ENCODE measurements at regions not wholly inside any gene's neighbourhood (a gene's known extent, or its start where the extent isn't known, plus 50 kb on each side); places are given as distances from the start of the nearest gene placed in this dataset.

- H3K36me3 Mint-ChIP-seq, result no peaks in the 10 kb centered on the region
- H3K4me3 Mint-ChIP-seq, result no peak overlapping the region
- ATAC-seq (no peak), DNase-seq (ENCODE audit: low spot score) (no peak)
- 0 out of 2 replicates have a peak, but pooled peaks cover 3% of the 10 kb centered on the region for H3K4me1 Mint-ChIP-seq
- POLR2A ChIA-PET, result no interaction called here
- H3K27me3 Mint-ChIP-seq (ENCODE audit: low read depth), result no peaks in the 10 kb centered on the region
- TF ChIP-seq ZNF263 (CRISPR knock-in tag; IDR thresholded peaks at IDR 0.05; ENCODE audit: low read depth) (no peak), IRF2 (CRISPR knock-in tag; IDR thresholded peaks at IDR 0.05; ENCODE audit: borderline replicate concordance, low read depth) (no peak), ZSCAN18 (CRISPR knock-in tag; IDR thresholded peaks at IDR 0.05) (no peak), HMGA2 (CRISPR knock-in tag; IDR thresholded peaks at IDR 0.05) (no peak), ZNF219 (CRISPR knock-in tag; IDR thresholded peaks at IDR 0.05; ENCODE audit: borderline replicate concordance) (no peak), MAX (CRISPR knock-in tag; IDR thresholded peaks at IDR 0.05) (no peak), FOXP1 (CRISPR knock-in tag; IDR thresholded peaks at IDR 0.05; ENCODE audit: borderline replicate concordance) (no peak), TEAD4 (CRISPR knock-in tag; IDR thresholded peaks at IDR 0.05) (no peak), ZMAT4 (CRISPR knock-in tag; IDR thresholded peaks at IDR 0.05) (no peak), ZNF532 (CRISPR knock-in tag; IDR thresholded peaks at IDR 0.05; ENCODE audit: borderline replicate concordance) (no peak), OVOL2 (CRISPR knock-in tag; IDR thresholded peaks at IDR 0.05; ENCODE audit: borderline replicate concordance) (no peak), SP1 (CRISPR knock-in tag; conservative IDR thresholded peaks at IDR 0.05) (no peak), TEAD1 (CRISPR knock-in tag; IDR thresholded peaks at IDR 0.05) (no peak), GRHL2 (CRISPR knock-in tag; IDR thresholded peaks at IDR 0.05; ENCODE audit: insufficient replicate concordance, severe bottlenecking) (no peak), FOXJ3 (CRISPR knock-in tag; IDR thresholded peaks at IDR 0.05; ENCODE audit: borderline replicate concordance) (no peak)
- H3K27ac Mint-ChIP-seq, result no peak overlapping the region
- 0 out of 2 replicates have a peak, but pooled peaks cover 6% of the 10 kb centered on the region for H3K9me3 Mint-ChIP-seq
- CTCF ChIA-PET, result no interaction called here
Observed at GRCh38 chr5:67478337-67478736, 281.7 kb upstream of the CD180 start.

- H3K36me3 Mint-ChIP-seq, result no peaks in the 10 kb centered on the region
- no peak overlapping the region for H3K4me3 Mint-ChIP-seq
- no peaks in the 10 kb centered on the region for H3K4me1 Mint-ChIP-seq
- DNase-seq (ENCODE audit: low spot score), result no peak
- CTCF ChIA-PET, result interaction anchor here (1.1 kb wide), 1 partner anchor 16 kb away, joined by 4 read pairs; no protein-coding TSS in a partner anchor
- POLR2A ChIA-PET, result no interaction called here
- no peak for ATAC-seq
- no peaks in the 10 kb centered on the region for H3K27me3 Mint-ChIP-seq (ENCODE audit: low read depth)
- H3K9me3 Mint-ChIP-seq, result 0 out of 2 replicates have a peak, but pooled peaks cover 6% of the 10 kb centered on the region
- H3K27ac Mint-ChIP-seq, result no peak overlapping the region
- TF ChIP-seq TP53 (CRISPR knock-in tag; IDR thresholded peaks at IDR 0.05) (no peak), CBFB (CRISPR knock-in tag; IDR thresholded peaks at IDR 0.05; ENCODE audit: low read depth) (no peak), ZNF532 (CRISPR knock-in tag; IDR thresholded peaks at IDR 0.05; ENCODE audit: borderline replicate concordance) (no peak), PREB (CRISPR knock-in tag; IDR thresholded peaks at IDR 0.05; ENCODE audit: borderline replicate concordance) (no peak), ERG (CRISPR knock-in tag; IDR thresholded peaks at IDR 0.05) (no peak), FOXJ3 (CRISPR knock-in tag; IDR thresholded peaks at IDR 0.05; ENCODE audit: borderline replicate concordance) (no peak), MLX (CRISPR knock-in tag; IDR thresholded peaks at IDR 0.05) (no peak), HMGA2 (CRISPR knock-in tag; IDR thresholded peaks at IDR 0.05) (no peak)
Observed at GRCh38 chr5:67476995-67477394, 280.4 kb upstream of the CD180 start.

All from WTC11 (cell line).